ENCODE measurements at regions not wholly inside any gene's neighbourhood (a gene's known extent, or its start where the extent isn't known, plus 50 kb on each side); places are given as distances from the start of the nearest gene placed in this dataset.
"Not testable (repeated sequence)": the region's sequence is repeated elsewhere in the genome, so short reads cannot be mapped to it uniquely, and the experiment has no call there.

- TF ChIP-seq SFPQ (IDR thresholded peaks at IDR 0.05; ENCODE audit: low read depth, low read length) (no peak), NCOR1 (IDR thresholded peaks at IDR 0.05) (no peak), KDM4B (IDR thresholded peaks at IDR 0.05; ENCODE audit: borderline replicate concordance in 2 of 2, low read depth in 1 of 2) (no peak), SPI1 (IDR thresholded peaks at IDR 0.05; ENCODE audit: borderline replicate concordance, low read depth, low read length) (no peak), SMARCE1 (IDR thresholded peaks at IDR 0.05) (no peak), HMBOX1 (IDR thresholded peaks at IDR 0.05) (no peak)
These were observed 203.0 kb upstream of the RGS17 start (continued) for GRCh38 chr6:153334121-153334520.

GRCh38 chr6:153331221-153331620 lies 200.1 kb upstream of the RGS17 start:
- FAIRE-seq; CTCF ChIA-PET (ENCODE audit: low intra/inter-chr PET ratio); H3K36me3 ChIP-seq (ENCODE audit: control insufficient read depth, insufficient read depth, low read length); BruUV-seq (replicated peaks); H4K20me1 ChIP-seq (replicated peaks; ENCODE audit: control insufficient read depth, insufficient read depth, low read length); H3K27me3 ChIP-seq (ENCODE audit: control insufficient read depth in 2 of 2, insufficient read depth in 2 of 2, low read length in 2 of 2); H3K79me2 ChIP-seq (ENCODE audit: control insufficient read depth, insufficient read depth, low read length); POLR2A ChIA-PET; H3K27ac ChIP-seq (ENCODE audit: extremely low read depth, low read depth, low read length); H3K4me2 ChIP-seq (ENCODE audit: insufficient read depth, low read length); H3K9me1 ChIP-seq (ENCODE audit: control insufficient read depth, insufficient read depth, low read length); DNase-seq (ENCODE audit: extremely low read depth in 1 of 4, low spot score in 3 of 4); in situ Hi-C loops (cut with MboI); H3K9me3 ChIP-seq (replicated peaks; ENCODE audit: control insufficient read depth, insufficient read depth, low read depth, low read length); H3K4me1 ChIP-seq (replicated peaks in 1 of 2; ENCODE audit: control insufficient read depth in 2 of 2, insufficient read depth in 2 of 2, low read length in 2 of 2); H3K4me3 ChIP-seq; intact Hi-C loops (cut with micrococcal nuclease); H3K9ac ChIP-seq (ENCODE audit: insufficient read depth in 1 of 2, low read depth in 2 of 2, low read length in 2 of 2); ATAC-seq; H2AFZ ChIP-seq (ENCODE audit: low read depth, low read length): not testable (repeated sequence)
- peak; percentile 45 for TF ChIP-seq PRDM10 (IDR thresholded peaks at IDR 0.05; ENCODE audit: partially characterized antibody)
